Ascending aorta (tissue), 2 donors: ENCODE measurements at regions not wholly inside any gene's neighbourhood (a gene's known extent, or its start where the extent isn't known, plus 50 kb on each side); places are given as distances from the start of the nearest gene placed in this dataset.

Source experiments
- DNase-seq, 2 donors: peaks; one replicate each; pipeline ENCODE4 v3.0.0-alpha.2; 2019; ENCODE audit warnings: low spot score in 2 of 2
- H3K27ac ChIP-seq, 2 donors: fragments of 200-600 bp; sonication (generic); one replicate each; pipeline ENCODE4 v1.5.1; 2016 to 2017; ENCODE audit warnings: mild to moderate bottlenecking in 1 of 2
- H3K27me3 ChIP-seq: fragments of 200-600 bp; sonication (generic); one replicate; pipeline ENCODE4 v1.5.1; 2017
- H3K36me3 ChIP-seq, 2 donors: fragments of 200-600 bp; sonication (generic); one replicate each; pipeline ENCODE4 v1.5.1; 2016
- H3K4me1 ChIP-seq, 2 donors: fragments of 200-600 bp; sonication (generic); one replicate each; pipeline ENCODE4 v1.5.1; 2016 to 2017; ENCODE audit warnings: mild to moderate bottlenecking in 1 of 2
- H3K4me3 ChIP-seq, 2 donors: fragments of 200-600 bp; sonication (generic); one replicate each; pipeline ENCODE4 v1.5.1; 2016 to 2017; ENCODE audit warnings: mild to moderate bottlenecking in 1 of 2
- H3K9me3 ChIP-seq, 2 donors: fragments of 200-600 bp; sonication (generic); one replicate each; pipeline ENCODE4 v1.5.1; 2016
- CTCF ChIP-seq, 3 experiments: fragments of 200-600 bp in 2 of 3; fragments of 450-650 bp in 1 of 3; sonication (generic) in 2 of 3; IDR thresholded peaks; one replicate each; pipeline ENCODE4 v1.5.1; 2016 to 2019; ENCODE audit warnings: antibody characterized with exemption in 3 of 3, mild to moderate bottlenecking in 1 of 3, moderate library complexity in 1 of 3
- intact Hi-C: fragments of 100-400 bp; cut with DNase I; formaldehyde crosslinking; loops from one replicate; pipeline ENCODE4 v1.15.1; 2023

DNA sequence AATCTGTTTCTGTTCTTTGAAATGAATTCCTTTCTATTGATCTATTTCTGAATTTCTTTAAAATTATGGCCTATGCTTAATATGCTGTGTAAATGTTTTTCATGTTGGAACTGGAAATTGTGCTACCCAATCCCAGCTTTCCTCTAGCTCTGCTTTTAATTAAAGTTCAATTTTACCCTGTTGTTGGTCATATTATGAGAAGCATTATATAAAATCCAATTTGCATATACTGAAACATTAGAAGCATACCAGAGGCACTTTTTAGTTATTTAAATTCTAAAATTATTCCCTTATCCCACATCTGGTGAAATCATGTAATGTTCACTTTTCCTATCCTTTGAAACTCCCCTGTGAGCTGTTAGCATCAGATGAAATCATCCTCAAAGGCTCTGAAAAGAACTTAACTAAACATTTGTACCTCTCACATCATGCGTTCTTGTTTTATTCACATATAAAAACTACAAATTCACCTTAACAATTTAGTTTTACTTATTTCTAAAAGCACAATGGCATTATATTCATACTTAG lies 160.6 kb upstream of the COL21A1 start:
- no peaks in the 10 kb centered on the region for H3K9me3 ChIP-seq
- intact Hi-C loops, result no loop called here
- H3K27ac ChIP-seq, result no peak overlapping the region
- no peak for TF ChIP-seq CTCF (IDR thresholded peaks at IDR 0.05)
- no peak for DNase-seq
- H3K36me3 ChIP-seq, result no peaks in the 10 kb centered on the region
- no peak overlapping the region for H3K4me3 ChIP-seq
- no peaks in the 10 kb centered on the region for H3K27me3 ChIP-seq
- peaks cover 0 to 12% of the 10 kb centered on the region in 2 donors for H3K4me1 ChIP-seq

DNA sequence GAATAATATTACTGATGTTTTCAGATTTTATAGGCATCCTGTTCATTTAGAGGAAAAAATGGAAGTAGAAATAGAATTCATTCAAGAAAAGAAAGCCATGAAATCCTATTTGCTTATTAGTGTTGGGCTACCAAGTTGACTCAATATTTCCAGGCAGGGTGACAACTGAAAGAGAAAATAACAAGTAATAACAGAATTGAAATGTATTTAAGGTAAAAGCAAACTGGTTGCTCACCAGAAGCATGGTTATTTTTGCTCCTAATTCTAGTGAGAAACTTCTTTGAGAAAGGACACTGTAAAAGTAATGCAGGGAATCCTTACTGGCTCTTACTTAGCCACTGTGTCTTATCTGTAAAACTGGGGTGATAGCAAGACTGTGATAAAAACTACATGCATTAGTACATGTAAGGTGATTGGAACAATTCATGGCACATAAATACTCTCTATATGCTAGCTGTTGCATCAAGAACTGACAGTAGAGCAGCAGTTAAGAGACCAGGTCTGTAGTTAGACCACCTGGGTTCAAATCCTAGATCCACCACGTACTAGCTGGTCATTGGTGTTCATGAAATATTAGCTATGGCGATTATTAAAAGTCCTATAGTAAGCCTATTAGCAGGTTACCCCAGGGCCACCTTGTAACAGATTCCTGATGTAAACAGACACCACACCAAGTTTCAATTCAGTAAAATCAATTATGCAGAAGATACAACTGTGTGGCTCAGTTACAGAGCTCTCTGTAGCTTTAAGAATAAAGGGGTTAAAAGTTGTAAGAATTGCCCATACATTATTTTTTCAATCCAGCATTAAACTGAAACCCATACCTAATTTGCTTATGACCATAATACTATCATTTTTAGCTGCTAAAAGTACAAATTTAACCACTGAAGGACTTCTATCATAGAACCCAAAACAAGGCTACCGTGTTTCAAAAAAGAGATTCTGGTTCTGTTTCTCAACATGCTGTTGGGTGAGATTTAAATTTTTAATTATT lies 159.2 kb upstream of the COL21A1 start:
- no peaks in the 10 kb centered on the region for H3K36me3 ChIP-seq
- no peak overlapping the region for H3K27ac ChIP-seq
- no peaks in the 10 kb centered on the region for H3K27me3 ChIP-seq
- no peak for DNase-seq
- no peak overlapping the region for H3K4me3 ChIP-seq
- TF ChIP-seq CTCF (IDR thresholded peaks at IDR 0.05), result no peak
- H3K4me1 ChIP-seq, result peaks cover 0 to 12% of the 10 kb centered on the region in 2 donors
- no peaks in the 10 kb centered on the region for H3K9me3 ChIP-seq
- intact Hi-C loops, result no loop called here

GRCh38 chr6:56404599-56404998 lies 157.2 kb upstream of the COL21A1 start:
- TF ChIP-seq CTCF (IDR thresholded peaks at IDR 0.05), result no peak
- Histone ChIP-seq H3K36me3 (no peaks in the 10 kb centered on the region), H3K4me1 (peaks cover 0 to 12% of the 10 kb centered on the region in 2 donors), H3K27ac (peak overlapping the region in 1 of 2 donors; percentile 3), H3K4me3 (no peak overlapping the region), H3K9me3 (no peaks in the 10 kb centered on the region), H3K27me3 (no peaks in the 10 kb centered on the region)
- intact Hi-C loops, result no loop called here
- DNase-seq, result no peak

DNA sequence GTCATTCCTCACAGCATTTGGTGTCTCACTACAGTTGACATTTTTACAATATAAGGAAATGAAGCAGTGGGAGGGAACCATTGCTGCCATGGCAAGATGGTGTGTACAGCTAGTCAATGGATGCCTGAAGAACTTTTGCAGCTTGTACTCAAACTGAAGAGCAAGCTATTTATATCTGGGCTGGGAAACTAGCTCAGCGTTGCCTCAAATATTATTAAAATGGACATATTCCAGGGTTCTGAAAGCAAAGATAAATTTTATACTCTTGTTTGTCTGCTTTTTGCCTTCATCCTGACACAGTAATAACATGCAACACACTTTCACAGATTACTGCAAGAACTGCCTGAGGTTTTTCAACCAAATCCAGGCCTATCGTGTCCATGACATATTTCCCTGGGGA lies 156.4 kb upstream of the COL21A1 start:
- Histone ChIP-seq H3K4me3 (no peak overlapping the region), H3K27me3 (no peaks in the 10 kb centered on the region), H3K36me3 (no peaks in the 10 kb centered on the region), H3K9me3 (no peaks in the 10 kb centered on the region), H3K4me1 (peaks cover 0 to 12% of the 10 kb centered on the region in 2 donors), H3K27ac (peak overlapping the region; percentile 33 to 38)
- intact Hi-C loops, result no loop called here
- no peak for TF ChIP-seq CTCF (IDR thresholded peaks at IDR 0.05)
- DNase-seq, result no peak

GRCh38 chr6:56401477-56402070 lies 154.2 kb upstream of the COL21A1 start:
- Histone ChIP-seq H3K27ac (no peak overlapping the region), H3K4me3 (no peak overlapping the region), H3K9me3 (no peaks in the 10 kb centered on the region), H3K36me3 (no peaks in the 10 kb centered on the region), H3K4me1 (peaks cover 0 to 12% of the 10 kb centered on the region in 2 donors), H3K27me3 (no peaks in the 10 kb centered on the region)
- intact Hi-C loops, result no loop called here
- no peak for DNase-seq
- TF ChIP-seq CTCF (IDR thresholded peaks at IDR 0.05), result no peak
